ENCODE measurements at regions not wholly inside any gene's neighbourhood (a gene's known extent, or its start where the extent isn't known, plus 50 kb on each side); places are given as distances from the start of the nearest gene placed in this dataset.

DNA sequence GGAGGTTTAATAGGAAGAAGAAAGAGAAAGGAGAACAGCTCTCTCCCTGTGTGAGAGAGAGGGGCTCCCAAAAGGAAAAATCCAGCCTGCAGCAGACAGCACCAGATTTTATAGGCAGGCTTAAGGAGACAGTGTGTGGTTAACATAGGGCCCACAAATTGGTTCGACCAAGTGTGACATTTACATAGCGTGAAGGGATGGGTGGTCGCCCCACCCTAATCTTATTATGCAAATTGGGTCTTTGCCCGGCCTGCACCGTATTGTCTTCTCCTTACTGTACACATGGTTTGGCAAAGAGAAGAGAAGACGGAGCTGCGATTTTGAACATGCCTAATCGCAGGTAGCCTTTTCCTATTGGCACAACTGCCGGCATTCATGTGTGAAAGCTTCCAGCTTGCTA is 756.3 kb downstream of the NXPH1 start:
- H3K4me2 ChIP-seq (ENCODE audit: low read length) = no peak overlapping the region
- H3K9ac ChIP-seq (ENCODE audit: low read length) = no peak overlapping the region
- H3K4me3 ChIP-seq (ENCODE audit: low read length) = no peak overlapping the region
- no peaks in the 10 kb centered on the region for H3K27me3 ChIP-seq (ENCODE audit: insufficient read depth, low read length, poor library complexity)
- H2BK5ac ChIP-seq (ENCODE audit: low read length) = no peak overlapping the region
- no peaks in the 10 kb centered on the region for H3K4me1 ChIP-seq (ENCODE audit: control insufficient read depth, low read depth, low read length)
- H3K27ac ChIP-seq (ENCODE audit: low read depth, low read length) = no peak overlapping the region
- no peak overlapping the region for H4K5ac ChIP-seq (ENCODE audit: low read length)
- no peaks in the 10 kb centered on the region for H3K36me3 ChIP-seq (ENCODE audit: control insufficient read depth, insufficient read depth, low read length)
- H3K79me1 ChIP-seq (ENCODE audit: low read length) = no peaks in the 10 kb centered on the region
- H3K23ac ChIP-seq (ENCODE audit: low read length) = no peak overlapping the region
- no peak overlapping the region for H2AK5ac ChIP-seq (ENCODE audit: low read length)
- H3K18ac ChIP-seq (ENCODE audit: low read length) = no peak overlapping the region
- no peak overlapping the region for H4K8ac ChIP-seq (ENCODE audit: low read depth, low read length)
- WGBS (ENCODE audit: extremely low coverage, insufficient coverage, low lambda C conversion rate) = no CpG with 5 or more reads among the region's 9 CpGs
- H2BK15ac ChIP-seq (replicated peaks; ENCODE audit: low read depth) = no peak overlapping the region
- no peak overlapping the region for H2BK120ac ChIP-seq (ENCODE audit: low read depth, low read length)
- H3K56ac ChIP-seq (ENCODE audit: low read length) = no peak overlapping the region
- DNase-seq = no peak
- H3K79me2 ChIP-seq (ENCODE audit: control insufficient read depth, insufficient read depth, low read length) = no peaks in the 10 kb centered on the region
- H3K4ac ChIP-seq (ENCODE audit: low read depth, low read length) = no peak overlapping the region

DNA sequence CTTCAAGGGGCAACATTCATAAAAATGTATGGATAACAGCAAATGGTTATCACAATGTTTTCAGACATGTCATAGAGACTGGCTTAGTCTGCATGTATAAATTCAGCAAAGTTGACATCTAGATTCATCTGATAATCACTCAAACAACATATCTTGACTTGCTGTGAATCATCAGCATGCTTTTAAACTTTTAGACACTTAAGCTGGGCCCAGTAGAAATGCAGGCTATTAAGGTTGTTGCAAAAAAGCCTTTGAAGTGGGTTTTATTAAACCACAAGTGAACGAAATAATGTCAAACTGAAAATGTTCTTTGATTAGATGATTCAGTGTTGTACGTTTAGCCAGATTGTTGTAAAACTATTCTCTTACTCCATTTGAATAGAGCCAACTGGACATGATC is 759.6 kb downstream of the NXPH1 start:
- Histone ChIP-seq H3K4ac (ENCODE audit: low read depth, low read length) (no peak overlapping the region), H3K23ac (ENCODE audit: low read length) (no peak overlapping the region), H2BK5ac (ENCODE audit: low read length) (no peak overlapping the region), H3K9ac (ENCODE audit: low read length) (no peak overlapping the region), H3K18ac (ENCODE audit: low read length) (no peak overlapping the region), H2AK5ac (ENCODE audit: low read length) (no peak overlapping the region), H3K79me1 (ENCODE audit: low read length) (no peaks in the 10 kb centered on the region), H3K27me3 (ENCODE audit: insufficient read depth, low read length, poor library complexity) (no peaks in the 10 kb centered on the region), H4K5ac (ENCODE audit: low read length) (no peak overlapping the region), H3K4me2 (ENCODE audit: low read length) (no peak overlapping the region), H2BK15ac (replicated peaks; ENCODE audit: low read depth) (no peak overlapping the region), H3K79me2 (ENCODE audit: control insufficient read depth, insufficient read depth, low read length) (no peaks in the 10 kb centered on the region), H3K27ac (ENCODE audit: low read depth, low read length) (no peak overlapping the region), H4K8ac (ENCODE audit: low read depth, low read length) (no peak overlapping the region), H3K4me3 (ENCODE audit: low read length) (no peak overlapping the region), H2BK120ac (ENCODE audit: low read depth, low read length) (no peak overlapping the region), H3K56ac (ENCODE audit: low read length) (no peak overlapping the region), H3K4me1 (ENCODE audit: control insufficient read depth, low read depth, low read length) (no peaks in the 10 kb centered on the region), H3K36me3 (ENCODE audit: control insufficient read depth, insufficient read depth, low read length) (no peaks in the 10 kb centered on the region)
- WGBS (ENCODE audit: extremely low coverage, insufficient coverage, low lambda C conversion rate) = no CpG with 5 or more reads among the region's 2 CpGs
- DNase-seq = no peak

DNA sequence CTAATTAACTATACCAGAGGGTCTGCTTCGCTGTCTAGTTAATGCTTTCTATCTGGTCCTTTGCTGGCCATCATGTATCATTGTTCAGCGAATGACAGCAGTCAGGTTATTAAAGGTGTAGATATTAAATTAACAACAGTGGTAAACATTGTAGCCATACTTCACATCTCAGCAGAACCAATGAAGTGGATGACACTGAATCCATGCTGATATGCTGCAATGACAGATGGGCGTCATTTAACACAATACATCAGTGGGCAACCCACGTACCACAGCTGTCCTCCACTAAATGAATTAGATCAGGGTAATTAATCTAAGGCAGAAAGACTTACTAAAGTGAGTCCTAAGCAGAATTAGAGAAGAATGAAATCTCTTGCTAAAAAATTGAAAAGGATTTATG is 767.2 kb downstream of the NXPH1 start:
- peak overlapping the region; percentile 51 for H2BK5ac ChIP-seq (ENCODE audit: low read length)
- no peak overlapping the region for H3K4me3 ChIP-seq (ENCODE audit: low read length)
- no peak overlapping the region for H4K5ac ChIP-seq (ENCODE audit: low read length)
- no peaks in the 10 kb centered on the region for H3K79me2 ChIP-seq (ENCODE audit: control insufficient read depth, insufficient read depth, low read length)
- H3K27ac ChIP-seq (ENCODE audit: low read depth, low read length) = no peak overlapping the region
- no peak overlapping the region for H3K4me2 ChIP-seq (ENCODE audit: low read length)
- peak overlapping the region; percentile 56 for H3K56ac ChIP-seq (ENCODE audit: low read length)
- peaks cover 2% of the 10 kb centered on the region for H3K4me1 ChIP-seq (ENCODE audit: control insufficient read depth, low read depth, low read length)
- no peaks in the 10 kb centered on the region for H3K36me3 ChIP-seq (ENCODE audit: control insufficient read depth, insufficient read depth, low read length)
- no peak for DNase-seq
- H2BK120ac ChIP-seq (ENCODE audit: low read depth, low read length) = peak overlapping the region; percentile 61
- no peaks in the 10 kb centered on the region for H3K27me3 ChIP-seq (ENCODE audit: insufficient read depth, low read length, poor library complexity)
- no CpG with 5 or more reads among the region's 4 CpGs for WGBS (ENCODE audit: extremely low coverage, insufficient coverage, low lambda C conversion rate)
- H3K4ac ChIP-seq (ENCODE audit: low read depth, low read length) = peak overlapping the region; percentile 81
- H3K9ac ChIP-seq (ENCODE audit: low read length) = no peak overlapping the region
- no peak overlapping the region for H3K18ac ChIP-seq (ENCODE audit: low read length)
- no peak overlapping the region for H2BK15ac ChIP-seq (replicated peaks; ENCODE audit: low read depth)
- no peak overlapping the region for H3K23ac ChIP-seq (ENCODE audit: low read length)
- no peaks in the 10 kb centered on the region for H3K79me1 ChIP-seq (ENCODE audit: low read length)
- peak overlapping the region; percentile 51 for H2AK5ac ChIP-seq (ENCODE audit: low read length)
- H4K8ac ChIP-seq (ENCODE audit: low read depth, low read length) = no peak overlapping the region

DNA sequence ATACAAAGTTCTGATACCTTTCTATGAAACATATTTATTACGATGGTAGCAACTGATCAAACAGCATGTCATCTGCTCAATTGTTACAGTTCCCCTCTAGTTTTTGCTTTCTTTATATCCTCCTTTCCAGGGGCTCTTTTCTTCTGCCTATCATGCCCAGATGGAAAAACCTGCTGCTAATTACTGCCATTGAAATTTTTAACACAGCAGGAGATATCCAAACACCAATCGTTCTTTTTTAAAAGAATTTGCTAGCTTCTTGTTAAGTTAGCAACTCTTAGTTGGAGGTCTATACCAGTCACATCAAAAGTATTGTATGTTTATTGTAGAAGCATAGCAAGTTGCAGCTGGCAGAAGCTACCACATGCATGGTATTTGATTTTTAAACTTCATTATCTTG is 768.5 kb downstream of the NXPH1 start:
- Histone ChIP-seq H3K18ac (ENCODE audit: low read length) (no peak overlapping the region), H4K5ac (ENCODE audit: low read length) (no peak overlapping the region), H3K27ac (ENCODE audit: low read depth, low read length) (no peak overlapping the region), H3K79me2 (ENCODE audit: control insufficient read depth, insufficient read depth, low read length) (no peaks in the 10 kb centered on the region), H2AK5ac (ENCODE audit: low read length) (no peak overlapping the region), H3K36me3 (ENCODE audit: control insufficient read depth, insufficient read depth, low read length) (no peaks in the 10 kb centered on the region), H3K23ac (ENCODE audit: low read length) (no peak overlapping the region), H3K4me3 (ENCODE audit: low read length) (no peak overlapping the region), H4K8ac (ENCODE audit: low read depth, low read length) (no peak overlapping the region), H3K9ac (ENCODE audit: low read length) (no peak overlapping the region), H3K56ac (ENCODE audit: low read length) (no peak overlapping the region), H3K4ac (ENCODE audit: low read depth, low read length) (no peak overlapping the region), H2BK15ac (replicated peaks; ENCODE audit: low read depth) (no peak overlapping the region), H3K4me2 (ENCODE audit: low read length) (no peak overlapping the region), H3K4me1 (ENCODE audit: control insufficient read depth, low read depth, low read length) (peaks cover 2% of the 10 kb centered on the region), H3K79me1 (ENCODE audit: low read length) (no peaks in the 10 kb centered on the region), H3K27me3 (ENCODE audit: insufficient read depth, low read length, poor library complexity) (no peaks in the 10 kb centered on the region), H2BK120ac (ENCODE audit: low read depth, low read length) (no peak overlapping the region), H2BK5ac (ENCODE audit: low read length) (no peak overlapping the region)
- peak; percentile 60 for DNase-seq
- WGBS (ENCODE audit: extremely low coverage, insufficient coverage, low lambda C conversion rate) = no CpG with 5 or more reads among the region's 2 CpGs

DNA sequence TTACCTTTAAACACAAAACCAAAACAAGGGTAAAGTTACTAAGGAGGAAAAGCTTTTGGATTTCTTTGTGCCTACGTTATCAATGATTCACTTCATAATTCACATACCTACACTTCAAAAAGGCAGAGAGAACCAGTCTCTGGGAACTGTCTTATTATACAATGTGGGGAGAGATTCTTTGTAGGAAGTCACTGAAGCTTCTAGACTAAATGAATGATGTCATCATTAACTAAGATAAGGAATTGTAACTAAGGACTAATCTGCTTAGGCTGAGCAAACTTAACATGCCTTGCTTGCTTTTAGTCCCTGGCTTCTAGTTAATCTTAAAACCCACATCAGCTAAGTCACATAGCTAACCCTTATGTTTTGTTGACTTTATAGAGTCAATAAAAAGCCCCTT is 771.2 kb downstream of the NXPH1 start:
- no peak overlapping the region for H3K23ac ChIP-seq (ENCODE audit: low read length)
- H3K4me2 ChIP-seq (ENCODE audit: low read length) = no peak overlapping the region
- no peak overlapping the region for H3K18ac ChIP-seq (ENCODE audit: low read length)
- no CpG with 5 or more reads among the region's 1 CpG for WGBS (ENCODE audit: extremely low coverage, insufficient coverage, low lambda C conversion rate)
- H4K8ac ChIP-seq (ENCODE audit: low read depth, low read length) = no peak overlapping the region
- peak; percentile 64 for DNase-seq
- H3K4me1 ChIP-seq (ENCODE audit: control insufficient read depth, low read depth, low read length) = peaks cover 2% of the 10 kb centered on the region
- H3K4me3 ChIP-seq (ENCODE audit: low read length) = no peak overlapping the region
- H2BK5ac ChIP-seq (ENCODE audit: low read length) = no peak overlapping the region
- no peak overlapping the region for H2AK5ac ChIP-seq (ENCODE audit: low read length)
- peak overlapping the region; percentile 63 for H3K27ac ChIP-seq (ENCODE audit: low read depth, low read length)
- no peaks in the 10 kb centered on the region for H3K36me3 ChIP-seq (ENCODE audit: control insufficient read depth, insufficient read depth, low read length)
- H3K9ac ChIP-seq (ENCODE audit: low read length) = no peak overlapping the region
- H3K4ac ChIP-seq (ENCODE audit: low read depth, low read length) = no peak overlapping the region
- H4K5ac ChIP-seq (ENCODE audit: low read length) = no peak overlapping the region
- no peak overlapping the region for H3K56ac ChIP-seq (ENCODE audit: low read length)
- H3K27me3 ChIP-seq (ENCODE audit: insufficient read depth, low read length, poor library complexity) = no peaks in the 10 kb centered on the region
- H2BK15ac ChIP-seq (replicated peaks; ENCODE audit: low read depth) = no peak overlapping the region
- H2BK120ac ChIP-seq (ENCODE audit: low read depth, low read length) = no peak overlapping the region
- H3K79me1 ChIP-seq (ENCODE audit: low read length) = no peaks in the 10 kb centered on the region
- no peaks in the 10 kb centered on the region for H3K79me2 ChIP-seq (ENCODE audit: control insufficient read depth, insufficient read depth, low read length)

DNA sequence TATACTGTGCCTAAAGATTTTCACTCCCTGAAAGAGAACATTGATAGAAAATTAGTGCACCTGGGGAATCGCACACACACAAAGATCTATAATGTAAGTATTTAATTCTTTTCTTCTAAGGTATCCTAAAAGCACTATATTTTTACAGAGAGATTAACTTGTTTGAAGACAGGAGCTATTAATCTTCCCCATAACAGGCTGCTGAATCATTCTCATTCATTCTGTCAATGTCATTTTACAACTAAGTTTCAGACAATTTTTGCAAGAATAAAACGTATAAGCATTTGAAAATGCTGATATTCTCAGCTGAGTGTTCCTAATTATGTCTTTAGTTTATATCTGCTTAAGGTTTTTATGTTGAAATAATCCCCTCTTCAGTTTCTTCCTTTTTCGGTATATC is 776.7 kb downstream of the NXPH1 start:
- Histone ChIP-seq H3K27ac (ENCODE audit: low read depth, low read length) (no peak overlapping the region), H3K56ac (ENCODE audit: low read length) (no peak overlapping the region), H3K79me1 (ENCODE audit: low read length) (no peaks in the 10 kb centered on the region), H3K79me2 (ENCODE audit: control insufficient read depth, insufficient read depth, low read length) (no peaks in the 10 kb centered on the region), H3K36me3 (ENCODE audit: control insufficient read depth, insufficient read depth, low read length) (no peaks in the 10 kb centered on the region), H2AK5ac (ENCODE audit: low read length) (no peak overlapping the region), H3K4ac (ENCODE audit: low read depth, low read length) (no peak overlapping the region), H4K8ac (ENCODE audit: low read depth, low read length) (no peak overlapping the region), H3K23ac (ENCODE audit: low read length) (no peak overlapping the region), H4K5ac (ENCODE audit: low read length) (no peak overlapping the region), H2BK5ac (ENCODE audit: low read length) (no peak overlapping the region), H3K4me2 (ENCODE audit: low read length) (no peak overlapping the region), H3K4me1 (ENCODE audit: control insufficient read depth, low read depth, low read length) (no peaks in the 10 kb centered on the region), H2BK120ac (ENCODE audit: low read depth, low read length) (no peak overlapping the region), H3K27me3 (ENCODE audit: insufficient read depth, low read length, poor library complexity) (no peaks in the 10 kb centered on the region), H3K4me3 (ENCODE audit: low read length) (no peak overlapping the region), H3K18ac (ENCODE audit: low read length) (no peak overlapping the region), H2BK15ac (replicated peaks; ENCODE audit: low read depth) (no peak overlapping the region), H3K9ac (ENCODE audit: low read length) (no peak overlapping the region)
- WGBS (ENCODE audit: extremely low coverage, insufficient coverage, low lambda C conversion rate) = no CpG with 5 or more reads among the region's 3 CpGs
- DNase-seq = no peak
